ENCODE measurements at regions not wholly inside any gene's neighbourhood (a gene's known extent, or its start where the extent isn't known, plus 50 kb on each side); places are given as distances from the start of the nearest gene placed in this dataset.
A peak's percentile ranks its signal among the peaks of the same experiment; 100 is the strongest.

- DNase-seq (ENCODE audit: low read depth, low spot score), result no peak
- no peak overlapping the region for H3K4me3 ChIP-seq (ENCODE audit: low read length)
Measured at GRCh38 chr7:119408596-119408995, 864.4 kb upstream of the KCND2 start.

DNA sequence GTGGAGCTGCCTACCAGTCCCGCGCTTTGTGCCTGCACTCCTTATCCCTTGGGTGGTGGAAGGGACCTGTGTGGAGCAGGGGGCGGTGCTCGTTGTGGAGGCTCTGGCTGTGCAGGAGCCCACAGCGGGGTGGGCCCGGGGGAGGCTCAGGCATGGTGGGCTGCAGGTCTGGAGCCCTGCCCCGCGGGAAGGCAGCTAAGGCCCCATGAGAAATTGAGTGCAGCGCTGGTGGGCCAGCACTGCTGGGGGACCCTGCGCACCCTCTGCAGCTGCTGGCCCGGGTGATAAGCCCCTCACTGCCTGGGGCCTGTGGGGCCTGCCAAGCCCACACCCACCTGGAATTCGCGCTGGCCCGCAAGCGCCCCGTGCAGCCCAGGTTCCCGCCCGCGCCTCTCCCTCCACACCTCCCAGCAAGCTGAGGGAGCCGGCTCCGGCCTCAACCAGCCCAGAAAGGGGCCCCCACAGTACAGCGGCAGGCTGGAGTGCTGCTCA is 859.6 kb upstream of the KCND2 start:
- DNase-seq (ENCODE audit: low read depth, low spot score), result no peak
- no peak overlapping the region for H3K4me3 ChIP-seq (ENCODE audit: low read length)

GRCh38 chr7:119415682-119416081 is 857.3 kb upstream of the KCND2 start:
- H3K4me3 ChIP-seq (ENCODE audit: low read length), result no peak overlapping the region
- DNase-seq (ENCODE audit: low read depth, low spot score), result no peak

DNA sequence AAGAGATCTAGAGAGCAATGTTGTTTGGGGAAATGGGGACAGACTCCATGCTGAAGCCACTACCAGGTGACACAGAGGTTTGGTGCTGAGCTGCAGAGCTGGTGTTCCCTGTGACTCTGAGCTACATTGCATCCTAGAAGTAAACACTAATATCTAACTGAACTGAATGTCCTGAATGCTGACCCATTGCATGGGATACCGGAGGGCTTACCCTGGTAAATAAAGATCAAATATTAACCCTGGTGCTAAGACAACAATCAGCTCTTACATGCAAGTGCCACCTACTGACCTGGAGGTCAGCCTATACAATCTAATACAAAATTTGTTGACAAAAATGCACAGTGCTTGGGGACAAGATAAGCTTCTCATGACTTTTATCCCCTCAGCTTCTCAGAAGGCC is 851.3 kb upstream of the KCND2 start:
- H3K4me3 ChIP-seq (ENCODE audit: low read length), result no peak overlapping the region
- no peak for DNase-seq (ENCODE audit: low read depth, low spot score)

DNA sequence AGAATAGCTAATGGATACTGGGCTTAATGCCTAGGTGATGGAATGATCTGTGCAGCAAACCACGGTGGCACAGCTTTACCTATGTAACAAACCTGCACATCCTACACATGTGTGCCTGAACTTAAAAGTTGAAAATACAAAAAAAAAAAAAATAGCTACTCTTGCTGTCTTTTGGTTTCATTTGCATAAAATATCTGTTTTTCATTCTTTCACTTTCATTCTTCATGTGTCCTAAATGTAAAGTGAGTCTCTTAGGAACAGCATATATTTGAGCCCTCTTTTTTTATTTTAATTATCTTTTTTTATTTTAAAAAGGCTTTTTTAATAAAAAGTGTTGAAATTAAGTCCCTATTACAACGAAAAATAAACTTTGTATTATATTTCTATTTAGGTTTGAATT is 836.1 kb upstream of the KCND2 start:
- no peak for DNase-seq (ENCODE audit: low read depth, low spot score)
- H3K4me3 ChIP-seq (ENCODE audit: low read length), result no peak overlapping the region

DNA sequence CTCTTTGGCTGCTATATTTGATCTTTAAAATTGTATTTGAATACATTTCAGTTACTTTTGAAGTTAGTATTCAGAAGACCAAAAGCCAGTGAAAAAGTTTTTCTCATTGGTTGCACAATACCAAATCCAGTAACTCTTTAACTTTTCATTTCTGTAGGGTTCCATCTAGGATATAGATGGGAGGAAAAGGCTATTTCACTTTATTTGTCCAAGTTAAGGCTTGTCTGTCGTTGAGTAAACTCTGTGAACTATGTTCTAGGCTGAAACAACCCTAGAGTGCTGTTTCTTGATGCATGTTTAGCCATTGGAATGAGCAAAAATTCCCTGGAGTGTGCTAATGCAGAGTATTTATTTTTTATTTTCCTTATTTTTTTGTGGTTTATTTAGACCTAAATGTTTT is 834.7 kb upstream of the KCND2 start:
- DNase-seq (ENCODE audit: low read depth, low spot score), result no peak

GRCh38 chr7:119439192-119439591 is 833.8 kb upstream of the KCND2 start:
- no peak for DNase-seq (ENCODE audit: low read depth, low spot score)
- no peak overlapping the region for H3K4me3 ChIP-seq (ENCODE audit: low read length)

More for the DNA sequence above, 834.7 kb upstream of the KCND2 start:
- H3K4me3 ChIP-seq (ENCODE audit: low read length), result no peak overlapping the region

DNA sequence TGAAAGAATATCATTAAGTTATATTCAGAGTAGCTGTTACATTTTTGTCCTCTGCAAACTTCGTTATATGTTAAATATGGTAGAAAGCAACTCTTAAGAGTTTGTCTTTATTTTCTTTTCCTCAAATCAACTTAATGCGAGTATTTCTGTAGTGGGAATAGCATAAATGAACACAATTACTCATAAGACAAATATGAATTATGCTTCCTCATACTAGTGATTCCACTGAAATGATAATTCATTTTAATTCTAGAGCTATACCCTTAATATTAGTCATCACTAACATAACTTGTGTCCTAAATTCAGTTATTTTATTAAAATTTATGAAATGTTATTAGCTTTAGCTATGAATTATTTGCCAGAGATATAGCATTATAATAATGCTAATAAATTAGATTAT is 820.6 kb upstream of the KCND2 start:
- DNase-seq (ENCODE audit: low read depth, low spot score), result no peak
- no peak overlapping the region for H3K4me3 ChIP-seq (ENCODE audit: low read length)

GRCh38 chr7:119465798-119466305 is 807.1 kb upstream of the KCND2 start:
- no peak overlapping the region for H3K4me3 ChIP-seq (ENCODE audit: low read length)
- no peak for DNase-seq (ENCODE audit: low read depth, low spot score)

DNA sequence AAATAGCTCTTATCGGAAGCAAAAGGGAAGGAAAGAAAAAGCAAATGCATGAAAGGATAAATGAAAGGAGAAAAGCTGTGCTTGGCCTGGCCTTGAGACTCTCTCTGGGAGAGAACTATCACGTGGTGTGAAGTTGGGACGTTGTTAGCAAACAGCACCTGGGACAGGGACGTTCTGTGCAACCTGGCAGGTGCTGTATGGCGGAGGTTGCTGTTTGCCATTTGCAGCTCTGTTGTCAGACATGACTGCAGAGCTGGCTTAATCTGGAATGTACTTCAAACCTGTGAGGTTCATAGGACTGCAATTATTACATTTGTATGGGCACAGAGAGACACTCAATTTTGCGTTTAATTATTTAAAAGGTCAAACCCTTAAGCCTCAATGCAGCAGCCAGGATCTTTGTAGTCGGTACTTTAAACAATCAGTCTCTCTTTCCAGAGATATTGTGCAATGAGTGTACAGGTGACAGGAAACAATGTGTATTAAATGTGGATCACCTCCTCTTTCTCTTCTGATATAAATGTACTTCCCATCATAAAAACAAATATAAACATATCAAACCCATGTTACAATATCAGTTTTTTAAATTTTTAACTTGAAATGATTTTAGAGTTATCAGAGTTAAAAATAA is 800.5 kb upstream of the KCND2 start:
- DNase-seq (ENCODE audit: low read depth, low spot score), result no peak
- H3K4me3 ChIP-seq (ENCODE audit: low read length), result no peak overlapping the region

DNA sequence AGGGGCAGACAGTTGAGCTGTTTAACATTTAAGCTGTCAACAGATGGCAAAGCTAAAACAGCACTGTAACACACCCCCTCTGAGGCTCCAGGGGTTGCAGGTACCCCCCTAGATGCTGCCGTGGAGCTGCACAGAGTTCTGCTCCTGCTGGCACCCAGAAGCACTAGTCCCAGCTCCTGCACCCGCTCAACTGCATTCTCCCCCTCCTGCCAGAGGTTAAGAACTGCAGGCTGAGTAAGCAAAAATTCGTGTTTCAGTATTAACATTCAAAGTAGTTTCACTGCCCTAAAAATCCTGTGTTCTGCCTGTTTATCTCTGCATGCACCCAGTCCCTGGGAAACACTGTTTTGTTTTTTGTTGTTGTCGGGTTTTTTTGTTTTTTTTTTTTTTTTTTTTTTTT is 790.8 kb upstream of the KCND2 start:
- H3K4me3 ChIP-seq (ENCODE audit: low read length), result no peak overlapping the region
- DNase-seq (ENCODE audit: low read depth, low spot score), result peak; percentile 45

GRCh38 chr7:119482671-119483070 is 790.3 kb upstream of the KCND2 start:
- no peak overlapping the region for H3K4me3 ChIP-seq (ENCODE audit: low read length)
- DNase-seq (ENCODE audit: low read depth, low spot score), result no peak

DNA sequence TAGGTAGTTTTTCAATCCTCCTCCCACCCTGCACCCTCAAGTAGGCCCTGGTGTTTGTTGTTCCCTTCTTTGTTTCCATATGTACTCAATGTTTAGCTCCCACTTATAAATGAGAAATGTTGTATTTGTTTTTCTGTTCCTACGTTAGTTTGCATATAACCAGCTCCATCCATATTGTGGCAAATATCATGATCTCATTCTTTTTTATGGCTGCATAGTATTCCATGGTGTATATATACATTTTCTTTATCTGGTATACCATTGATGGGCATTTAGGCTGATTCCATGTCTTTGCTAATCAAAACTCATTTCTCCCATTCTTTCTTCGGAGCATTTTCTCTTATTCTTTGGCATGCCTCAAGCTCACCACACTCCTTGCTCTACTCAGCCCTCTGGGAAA is 789.6 kb upstream of the KCND2 start:
- DNase-seq (ENCODE audit: low read depth, low spot score), result no peak
- no peak overlapping the region for H3K4me3 ChIP-seq (ENCODE audit: low read length)

DNA sequence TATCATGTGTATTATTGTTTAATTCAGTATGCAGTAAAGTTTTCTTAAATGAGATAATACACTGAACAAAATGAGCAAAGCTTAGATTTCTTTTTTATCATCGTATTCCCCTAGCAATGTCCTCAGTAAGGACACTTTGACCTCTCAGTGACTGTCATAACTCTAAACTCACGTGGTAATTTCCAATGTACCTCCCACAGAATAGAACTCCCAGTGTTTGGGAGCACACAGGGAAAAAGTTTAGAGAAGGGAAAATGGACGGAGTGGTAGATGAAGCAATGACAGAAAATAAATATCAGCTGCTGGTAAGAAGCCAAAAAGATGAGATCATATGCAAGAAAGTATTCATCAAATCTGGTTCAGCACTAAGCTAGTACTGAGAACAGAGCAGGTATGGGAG is 758.6 kb upstream of the KCND2 start:
- H3K4me3 ChIP-seq (ENCODE audit: low read length), result no peak overlapping the region
- no peak for DNase-seq (ENCODE audit: low read depth, low spot score)

DNA sequence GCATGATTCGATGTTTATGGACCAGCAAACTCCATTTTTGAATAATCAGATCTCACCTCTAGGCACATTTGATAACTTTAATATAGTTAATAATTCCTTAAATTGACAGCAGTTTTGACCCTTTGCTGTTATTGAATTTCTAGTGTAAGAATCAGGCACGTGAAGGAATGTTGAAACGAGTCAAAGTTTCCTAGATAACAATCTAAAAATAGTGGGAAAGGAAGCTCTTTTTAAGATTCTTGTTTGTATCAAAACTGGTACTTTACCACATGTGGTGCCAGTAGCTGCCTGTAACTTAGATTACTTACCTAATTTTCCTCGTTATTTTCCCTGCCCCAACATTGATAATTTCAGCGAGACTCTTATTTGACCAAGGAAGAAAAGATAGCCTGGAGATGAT is 757.8 kb upstream of the KCND2 start:
- H3K4me3 ChIP-seq (ENCODE audit: low read length), result no peak overlapping the region
- no peak for DNase-seq (ENCODE audit: low read depth, low spot score)

GRCh38 chr7:119515962-119516361 is 757.0 kb upstream of the KCND2 start:
- H3K4me3 ChIP-seq (ENCODE audit: low read length), result no peak overlapping the region
- no peak for DNase-seq (ENCODE audit: low read depth, low spot score)

GRCh38 chr7:119522263-119522662 is 750.7 kb upstream of the KCND2 start:
- DNase-seq (ENCODE audit: low read depth, low spot score), result no peak
- no peak overlapping the region for H3K4me3 ChIP-seq (ENCODE audit: low read length)

GRCh38 chr7:119522698-119523097 is 750.3 kb upstream of the KCND2 start:
- DNase-seq (ENCODE audit: low read depth, low spot score), result no peak
- no peak overlapping the region for H3K4me3 ChIP-seq (ENCODE audit: low read length)

DNA sequence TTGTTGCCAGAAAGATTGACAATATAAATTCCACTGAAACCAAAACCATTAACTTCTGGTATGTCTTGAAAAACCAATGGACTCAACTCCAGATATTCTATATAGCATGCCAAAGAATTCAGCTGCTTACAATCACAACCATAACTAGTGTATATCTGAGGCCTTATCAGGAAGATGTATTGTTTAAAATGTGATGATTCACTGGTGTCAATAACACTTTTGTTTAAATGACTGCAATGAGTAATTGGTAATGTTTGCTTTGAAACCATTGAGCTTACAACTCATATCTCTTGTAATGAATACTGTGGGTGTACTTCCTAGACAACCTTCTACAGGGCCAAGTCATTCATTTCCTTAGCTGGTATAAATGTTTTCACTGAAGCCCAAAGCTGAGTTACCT is 727.9 kb upstream of the KCND2 start:
- no peak overlapping the region for H3K4me3 ChIP-seq (ENCODE audit: low read length)
- DNase-seq (ENCODE audit: low read depth, low spot score), result no peak

- no peak for DNase-seq (ENCODE audit: low read depth, low spot score)
- no peak overlapping the region for H3K4me3 ChIP-seq (ENCODE audit: low read length)
Measured at GRCh38 chr7:119555788-119556187, 717.2 kb upstream of the KCND2 start.

GRCh38 chr7:119556436-119556835 is 716.5 kb upstream of the KCND2 start:
- no peak overlapping the region for H3K4me3 ChIP-seq (ENCODE audit: low read length)
- DNase-seq (ENCODE audit: low read depth, low spot score), result no peak
